H9 (cell line): ENCODE measurements at regions not wholly inside any gene's neighbourhood (a gene's known extent, or its start where the extent isn't known, plus 50 kb on each side); places are given as distances from the start of the nearest gene placed in this dataset.

ENCODE experiments used
- DNase-seq: peaks from one replicate; pipeline ENCODE4 v3.0.0-alpha.2; 2017
- H2AFZ ChIP-seq: one replicate; pipeline ENCODE4 v1.6.1; 2013; ENCODE audit warnings: mild to moderate bottlenecking, low read length, control low read depth, moderate library complexity
- H2AK5ac ChIP-seq: 2 replicates; pipeline ENCODE4 v1.6.1; 2013; ENCODE audit warnings: low read length, control low read depth, mixed read lengths; ENCODE audit not compliant: insufficient read length
- H2BK120ac ChIP-seq: one replicate; pipeline ENCODE4 v1.6.1; 2013; ENCODE audit warnings: low read depth, mild to moderate bottlenecking, low read length, control low read depth, inconsistent platforms; ENCODE audit not compliant: poor library complexity, severe bottlenecking
- H2BK12ac ChIP-seq: 2 replicates; pipeline ENCODE4 v1.6.1; 2013; ENCODE audit warnings: low read length, control low read depth, mixed read lengths, low read depth; ENCODE audit not compliant: insufficient read length
- H2BK15ac ChIP-seq: 2 replicates; pipeline ENCODE4 v1.6.1; 2013; ENCODE audit warnings: low read depth, low read length, control low read depth
- H2BK20ac ChIP-seq: one replicate; pipeline ENCODE4 v1.6.1; 2013; ENCODE audit warnings: low read depth, mild to moderate bottlenecking, low read length, control low read depth, inconsistent platforms; ENCODE audit not compliant: poor library complexity, severe bottlenecking
- H2BK5ac ChIP-seq: 2 replicates; pipeline ENCODE4 v1.6.1; 2013; ENCODE audit warnings: low read length, control low read depth, mixed read lengths; ENCODE audit not compliant: insufficient read length
- H3K14ac ChIP-seq: 2 replicates; pipeline ENCODE4 v1.6.1; 2013; ENCODE audit warnings: low read length, control low read depth; ENCODE audit not compliant: insufficient read depth
- H3K18ac ChIP-seq: 2 replicates; pipeline ENCODE4 v1.6.1; 2013; ENCODE audit warnings: low read depth, mild to moderate bottlenecking, mixed read lengths, low read length, control low read depth; ENCODE audit not compliant: insufficient read length
- H3K23ac ChIP-seq: 2 replicates; pipeline ENCODE4 v1.6.1; 2013; ENCODE audit warnings: low read length, control low read depth, mixed read lengths, low read depth; ENCODE audit not compliant: insufficient read length
- H3K23me2 ChIP-seq: 2 replicates; pipeline ENCODE4 v1.6.1; 2013; ENCODE audit warnings: low read depth, mild to moderate bottlenecking, mixed read lengths, low read length, control low read depth; ENCODE audit not compliant: insufficient read length, poor library complexity, severe bottlenecking
- H3K27ac ChIP-seq: 2 replicates; pipeline ENCODE4 v1.5.1; 2013; ENCODE audit warnings: low read length, control low read depth, mixed read lengths, low read depth; ENCODE audit not compliant: insufficient read length
- H3K27me3 ChIP-seq: 2 replicates; pipeline ENCODE4 v1.6.1; 2013; ENCODE audit warnings: low read length, control low read depth, inconsistent platforms; ENCODE audit not compliant: insufficient read depth
- H3K4ac ChIP-seq: 2 replicates; pipeline ENCODE4 v1.6.1; 2013; ENCODE audit warnings: low read depth, mild to moderate bottlenecking, control low read depth, inconsistent platforms, low read length, moderate library complexity
- H3K4me1 ChIP-seq: 2 replicates; pipeline ENCODE4 v1.6.1; 2013; ENCODE audit warnings: low read length, control low read depth, inconsistent platforms; ENCODE audit not compliant: insufficient read depth
- H3K4me2 ChIP-seq: 2 replicates; pipeline ENCODE4 v1.6.1; 2013; ENCODE audit warnings: low read length, control low read depth, mixed read lengths; ENCODE audit not compliant: insufficient read length, insufficient read depth
- H3K56ac ChIP-seq: 2 replicates; pipeline ENCODE4 v1.6.1; 2013; ENCODE audit warnings: low read depth, mild to moderate bottlenecking, mixed read lengths, low read length, control low read depth; ENCODE audit not compliant: insufficient read length
- H3K79me1 ChIP-seq: 2 replicates; pipeline ENCODE4 v1.6.1; 2013; ENCODE audit warnings: low read depth, mild to moderate bottlenecking, moderate library complexity, low read length, control low read depth, inconsistent platforms; ENCODE audit not compliant: insufficient read depth, poor library complexity, severe bottlenecking
- H3K79me2 ChIP-seq: 2 replicates; pipeline ENCODE4 v1.6.1; 2013; ENCODE audit warnings: low read length, control low read depth, inconsistent platforms; ENCODE audit not compliant: insufficient read depth
- H3K9ac ChIP-seq: 2 replicates; pipeline ENCODE4 v1.6.1; 2013; ENCODE audit warnings: low read length, control low read depth, mixed read lengths; ENCODE audit not compliant: insufficient read length; ENCODE audit errors: extremely low read depth
- H3K9me3 ChIP-seq: one replicate; pipeline ENCODE4 v1.6.1; 2013; ENCODE audit warnings: low read depth, low read length, inconsistent platforms; ENCODE audit not compliant: control insufficient read depth
- H3T11ph ChIP-seq: one replicate; pipeline ENCODE4 v1.6.1; 2013; ENCODE audit warnings: mild to moderate bottlenecking, low read length, control low read depth, inconsistent platforms
- H4K20me1 ChIP-seq: one replicate; pipeline ENCODE4 v1.6.1; 2013; ENCODE audit not compliant: control insufficient read depth, insufficient read length, insufficient read depth
- H4K5ac ChIP-seq: 2 replicates; pipeline ENCODE4 v1.6.1; 2013; ENCODE audit warnings: low read depth, mild to moderate bottlenecking, mixed read lengths, low read length, control low read depth; ENCODE audit not compliant: insufficient read length
- H4K8ac ChIP-seq: replicated peaks from 2 replicates; pipeline ENCODE4 v1.6.1; 2013; ENCODE audit warnings: low read length, control low read depth, mixed read lengths, low read depth; ENCODE audit not compliant: insufficient read length
- H4K91ac ChIP-seq: 2 replicates; pipeline ENCODE4 v1.6.1; 2013; ENCODE audit warnings: low read depth, mild to moderate bottlenecking, moderate library complexity, mixed read lengths, low read length, control low read depth; ENCODE audit not compliant: insufficient read length
- H3K27ac Mint-ChIP-seq, 3 experiments: 2 replicates in 2 of 3; 3 replicates in 1 of 3; pipeline ENCODE4 v1.8.0; 2020 to 2021; ENCODE audit warnings: mixed read lengths in 3 of 3, mild to moderate bottlenecking in 1 of 3, moderate library complexity in 1 of 3
- H3K27me3 Mint-ChIP-seq: 2 replicates; pipeline ENCODE4 v1.8.0; 2021; ENCODE audit warnings: low read depth, mild to moderate bottlenecking, moderate library complexity, mixed read lengths
- H3K36me3 Mint-ChIP-seq, 3 experiments: 2 replicates in 2 of 3; 3 replicates in 1 of 3; pipeline ENCODE4 v1.8.0; 2020 to 2021; ENCODE audit warnings: low read depth in 3 of 3, mixed read lengths in 3 of 3; ENCODE audit not compliant: insufficient read depth in 1 of 3
- H3K4me1 Mint-ChIP-seq, 2 experiments: 2 replicates each; pipeline ENCODE4 v1.8.0; 2020; ENCODE audit warnings: mixed read lengths in 2 of 2
- H3K4me3 Mint-ChIP-seq, 2 experiments: 2 replicates in 1 of 2; 3 replicates in 1 of 2; pipeline ENCODE4 v1.8.0; 2020 to 2021; ENCODE audit warnings: mild to moderate bottlenecking in 2 of 2, mixed read lengths in 2 of 2, moderate library complexity in 1 of 2
- H3K9me3 Mint-ChIP-seq, 2 experiments: 2 replicates in 1 of 2; 3 replicates in 1 of 2; pipeline ENCODE4 v1.8.0; 2020; ENCODE audit warnings: mild to moderate bottlenecking in 2 of 2, mixed read lengths in 2 of 2, moderate library complexity in 1 of 2
- CTCF ChIP-seq: fragments of 200-600 bp; sonication (generic); conservative IDR thresholded peaks from 3 replicates; pipeline ENCODE4 v1.8.0; 2021; ENCODE audit warnings: antibody characterized with exemption, mild to moderate bottlenecking

- Mint-ChIP-seq H3K4me1 (no peaks in the 10 kb centered on the region), H3K9me3 (no peaks in the 10 kb centered on the region), H3K27me3 (no peaks in the 10 kb centered on the region), H3K4me3 (no peak overlapping the region), H3K27ac (no peak overlapping the region), H3K36me3 (no peaks in the 10 kb centered on the region)
- Histone ChIP-seq H3K9ac (no peak overlapping the region), H3K79me1 (no peaks in the 10 kb centered on the region), H3K27me3 (no peaks in the 10 kb centered on the region), H3K56ac (no peak overlapping the region), H3K18ac (no peak overlapping the region), H3K79me2 (no peaks in the 10 kb centered on the region), H3K23ac (no peak overlapping the region), H4K20me1 (no peaks in the 10 kb centered on the region), H3K4me1 (no peaks in the 10 kb centered on the region), H3K27ac (no peak overlapping the region), H2BK120ac (no peak overlapping the region), H4K91ac (no peak overlapping the region), H3K9me3 (no peaks in the 10 kb centered on the region), H3K14ac (no peak overlapping the region), H4K5ac (no peak overlapping the region), H4K8ac (no peak overlapping the region), H3T11ph (no peak overlapping the region), H2BK12ac (no peak overlapping the region), H2AK5ac (no peak overlapping the region), H3K23me2 (no peaks in the 10 kb centered on the region), H2BK15ac (no peak overlapping the region), H2AFZ (no peak overlapping the region), H2BK5ac (no peak overlapping the region), H3K4ac (no peak overlapping the region), H2BK20ac (no peak overlapping the region), H3K4me2 (no peak overlapping the region)
- no peak for DNase-seq
- TF ChIP-seq CTCF: no peak
Measured at GRCh38 chr5:93039888-93040287, 541.1 kb downstream of the NR2F1-AS1 start.
